DMS114 treated with DMSO at 0.1 percent for 48 hours (cell line): ENCODE measurements at regions not wholly inside any gene's neighbourhood (a gene's known extent, or its start where the extent isn't known, plus 50 kb on each side); places are given as distances from the start of the nearest gene placed in this dataset.

Source experiments
- DNase-seq: peaks from one replicate; lab custom pipeline; 2025; ENCODE audit not compliant: unreplicated experiment; lab: John Stamatoyannopoulos, UW

DNA sequence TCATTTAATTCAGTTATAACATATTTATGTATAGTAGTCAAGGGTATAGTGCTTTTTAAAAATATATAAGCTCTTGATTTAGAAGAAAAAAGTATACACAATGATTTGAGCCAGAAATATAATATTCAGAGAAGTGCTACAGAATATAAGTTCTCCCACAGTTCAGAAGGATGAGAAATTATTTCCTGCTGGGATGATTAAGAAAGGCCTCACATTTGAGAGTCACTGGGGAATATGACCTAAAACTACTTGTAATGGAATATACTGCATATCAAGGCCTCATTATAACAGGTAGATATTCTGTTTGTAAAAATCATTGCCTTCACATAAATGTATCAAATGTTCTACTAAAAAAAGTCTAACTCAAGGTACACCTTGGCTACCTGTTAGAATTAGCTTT is 203.5 kb downstream of the MBD2 start:
- no peak for DNase-seq

DNA sequence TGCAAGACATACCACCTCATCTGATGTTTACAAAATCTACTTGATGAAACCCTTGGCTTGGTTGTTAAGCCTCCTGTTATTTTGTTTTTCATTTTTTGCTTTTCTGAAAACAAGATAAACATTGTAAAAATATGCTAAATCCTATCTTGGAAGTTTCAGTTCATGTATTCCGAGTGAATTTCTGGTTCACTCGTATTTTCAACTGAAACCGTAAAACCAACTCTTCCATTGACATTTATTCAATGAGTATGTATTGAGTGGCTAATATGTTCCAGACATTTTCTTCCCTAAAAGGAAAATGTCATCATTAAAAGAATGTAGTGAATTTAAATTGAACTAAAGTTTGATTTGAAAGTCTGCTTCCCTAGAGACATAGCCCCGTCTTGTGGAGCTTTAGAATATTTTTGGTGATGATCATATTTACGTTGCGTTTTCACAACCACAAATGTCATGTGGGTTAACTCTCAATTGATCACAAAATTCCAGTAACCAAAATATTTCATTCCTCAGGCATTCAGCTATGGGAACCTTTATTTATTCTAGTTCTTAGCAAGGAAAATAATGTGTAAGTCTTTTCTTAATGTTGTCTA is 204.2 kb downstream of the MBD2 start:
- DNase-seq, result no peak

DNA sequence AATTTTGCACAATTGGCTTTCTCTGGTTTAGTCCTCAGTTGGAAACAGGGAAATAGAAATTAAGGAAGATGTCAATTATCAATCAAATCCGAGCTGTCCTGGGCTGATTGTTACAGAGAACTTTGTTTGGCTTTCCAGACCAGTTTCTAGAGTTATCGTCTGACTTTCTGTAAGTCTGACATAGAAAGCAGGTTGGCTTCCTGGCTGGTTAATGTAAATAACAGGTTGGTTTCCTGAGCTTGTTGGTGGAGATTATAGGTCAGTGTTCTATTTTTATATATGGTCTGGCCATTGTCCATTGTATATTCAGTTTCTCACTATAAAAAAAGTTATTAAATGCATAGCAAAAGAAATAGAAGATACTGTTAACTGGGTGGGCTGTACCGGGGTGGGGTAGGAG is 204.8 kb downstream of the MBD2 start:
- no peak for DNase-seq

DNA sequence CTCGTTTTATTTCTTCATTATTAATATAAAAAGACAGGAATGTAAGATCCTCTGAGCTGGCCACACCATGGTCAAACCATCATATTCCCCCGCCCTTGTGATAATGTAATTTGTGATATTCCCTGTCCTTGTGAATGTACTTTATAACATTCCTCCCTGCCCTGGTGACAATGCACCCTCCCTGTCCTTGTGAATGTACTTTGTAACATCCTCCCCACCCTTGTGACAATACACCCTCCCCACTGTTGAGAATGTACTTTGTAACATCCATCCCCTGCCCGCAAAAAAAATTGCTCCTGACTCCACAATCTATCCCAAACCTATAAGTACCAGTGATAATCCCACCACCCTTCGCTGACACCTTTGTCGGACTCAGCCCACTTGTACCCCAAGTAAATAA is 211.0 kb downstream of the MBD2 start:
- DNase-seq, result no peak

DNA sequence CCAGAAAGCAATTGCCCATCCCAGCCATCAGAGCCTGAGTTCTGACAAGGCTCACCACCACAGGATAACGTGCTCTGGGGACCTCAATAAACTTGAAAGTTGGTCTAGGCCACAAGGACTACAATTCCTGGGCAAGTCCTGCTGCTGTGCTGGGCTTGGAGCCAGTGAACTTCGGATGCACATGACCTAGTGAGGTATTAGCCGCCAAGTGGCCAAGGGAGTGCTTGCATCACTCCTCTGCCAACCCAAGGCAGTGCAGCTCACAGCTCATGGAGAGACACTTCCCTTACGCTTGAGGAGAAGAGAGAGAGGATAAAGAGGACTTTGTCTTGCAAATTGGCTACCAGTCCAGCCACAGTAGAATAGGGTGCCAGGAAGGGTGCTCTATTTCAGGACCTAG is 219.6 kb downstream of the MBD2 start:
- no peak for DNase-seq

DNA sequence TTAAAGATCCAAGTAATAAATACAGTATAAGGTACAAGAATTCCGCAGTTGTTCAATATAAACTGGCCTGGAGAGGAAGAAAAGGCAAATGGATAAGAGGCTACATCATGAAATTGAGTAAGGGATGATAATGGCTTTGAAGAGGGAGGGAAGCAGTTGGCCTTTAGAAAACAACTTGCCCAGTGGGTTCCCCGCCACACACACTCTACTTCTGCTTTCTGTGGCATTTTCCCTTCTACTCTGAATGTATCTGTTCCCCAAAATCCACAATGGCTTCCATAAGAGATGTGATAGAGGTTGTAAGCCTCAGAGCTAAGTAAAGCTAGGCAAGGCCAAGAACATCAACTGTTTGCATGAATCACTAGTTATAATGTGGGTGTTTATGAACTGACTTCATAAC is 221.3 kb downstream of the MBD2 start:
- DNase-seq, result no peak

DNA sequence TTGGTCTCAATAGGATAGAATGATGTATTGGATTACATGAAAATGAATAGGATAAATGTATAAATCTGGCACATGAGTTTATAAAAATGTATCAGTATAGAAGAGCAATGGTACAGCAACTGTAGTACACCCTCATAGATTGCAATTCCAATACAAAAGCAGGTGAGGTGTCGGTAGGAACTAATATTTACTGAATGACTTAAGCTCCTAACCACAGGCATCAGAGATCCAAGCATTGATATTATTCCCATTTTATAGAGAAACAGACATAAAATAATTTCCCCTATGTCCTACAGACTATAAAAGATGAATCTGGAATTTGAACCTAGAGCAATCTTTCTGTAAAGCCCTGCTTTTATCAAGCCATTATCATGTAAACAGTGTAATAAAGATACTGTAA is 227.4 kb downstream of the MBD2 start:
- no peak for DNase-seq

DNA sequence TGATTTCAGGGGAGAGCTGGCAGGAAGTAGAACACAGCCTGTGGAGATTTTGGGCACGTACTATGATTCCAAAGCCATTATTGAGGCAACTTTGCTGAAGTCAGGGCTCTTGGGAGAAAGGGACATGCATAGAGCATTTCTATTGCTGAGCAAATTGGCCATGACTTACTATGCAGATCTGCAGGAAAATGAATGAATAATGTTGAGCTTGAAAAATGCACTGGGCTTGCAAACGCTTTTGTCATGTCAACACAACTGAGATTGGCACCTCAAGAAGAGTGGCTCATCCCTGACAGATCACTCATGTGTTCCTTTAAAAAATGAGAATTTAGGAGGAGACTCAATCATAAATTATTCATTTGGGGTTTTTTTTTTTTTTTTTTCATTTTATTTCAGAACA is 230.5 kb downstream of the MBD2 start:
- no peak for DNase-seq

DNA sequence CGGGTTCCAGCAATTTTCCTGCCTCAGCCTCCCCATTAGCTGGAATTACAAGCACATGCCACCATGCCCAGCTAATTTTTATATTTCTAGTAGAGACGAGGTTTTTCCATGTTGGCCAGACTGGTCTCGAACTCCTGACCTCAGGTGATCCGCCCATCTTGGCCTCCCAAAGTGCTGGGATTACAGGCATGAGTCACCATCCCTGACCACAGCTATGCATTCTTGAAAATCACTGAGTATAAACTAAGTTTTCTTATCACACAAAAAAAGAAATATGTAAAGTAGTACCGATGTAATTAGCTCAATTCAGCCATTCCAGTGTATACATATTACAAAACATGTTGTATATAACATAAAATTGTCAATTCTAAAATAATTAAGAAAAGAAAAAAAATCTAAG is 232.7 kb downstream of the MBD2 start:
- DNase-seq, result no peak

DNA sequence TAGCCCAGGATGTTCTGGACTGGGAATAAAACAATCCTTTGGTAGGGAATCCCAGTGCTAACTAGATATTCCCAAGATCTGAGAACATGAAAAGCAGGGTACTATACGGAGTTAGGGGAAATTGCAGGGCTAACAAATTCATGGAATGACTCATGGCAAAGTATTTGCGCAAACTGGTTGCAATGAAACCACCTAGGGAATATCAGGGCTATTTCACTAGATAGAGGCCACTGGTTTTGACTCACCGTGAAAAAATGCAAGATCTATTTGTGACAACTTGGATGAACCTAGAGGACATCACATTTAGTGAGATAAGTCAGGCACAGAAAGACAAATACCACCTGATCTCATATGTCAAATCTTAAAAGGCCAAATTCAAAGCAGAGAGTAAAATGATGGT is 233.3 kb downstream of the MBD2 start:
- DNase-seq, result no peak

DNA sequence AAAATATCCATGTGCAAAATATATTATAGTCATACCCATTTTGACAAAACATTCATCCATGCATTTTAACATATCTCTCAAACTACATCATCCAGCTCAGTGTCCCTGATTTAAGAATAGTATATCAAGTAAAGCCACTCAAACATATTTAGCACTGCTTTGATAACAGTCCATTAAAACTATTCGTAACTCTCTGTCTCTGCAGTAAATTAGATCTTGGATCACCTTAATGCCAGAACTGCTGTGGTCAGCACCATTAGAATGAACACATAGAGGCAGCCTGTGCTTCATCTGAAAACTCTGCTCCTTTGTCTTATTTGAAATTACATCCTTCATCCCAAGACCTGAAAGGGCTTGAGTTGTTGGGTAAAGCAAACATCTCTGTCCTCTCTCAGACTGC is 234.0 kb downstream of the MBD2 start:
- no peak for DNase-seq

DNA sequence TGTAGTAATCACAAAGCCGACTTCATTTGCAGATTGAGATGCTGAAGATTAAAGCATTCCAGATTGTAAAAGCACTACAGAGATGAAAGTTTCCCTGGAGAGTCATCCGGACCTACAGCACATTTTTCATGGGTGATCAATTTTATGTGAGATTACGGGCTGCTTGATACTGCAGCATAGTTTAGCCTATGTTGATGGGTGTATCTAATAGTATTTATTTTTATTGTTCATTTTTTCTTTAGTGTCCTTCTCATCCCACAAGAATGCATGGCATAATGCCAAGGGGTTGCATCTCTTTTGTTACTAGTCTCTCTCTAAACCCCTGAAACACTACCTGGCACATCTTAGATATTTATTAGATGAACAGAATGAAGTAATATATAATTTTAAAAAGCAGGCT is 240.4 kb downstream of the MBD2 start:
- DNase-seq, result no peak

DNA sequence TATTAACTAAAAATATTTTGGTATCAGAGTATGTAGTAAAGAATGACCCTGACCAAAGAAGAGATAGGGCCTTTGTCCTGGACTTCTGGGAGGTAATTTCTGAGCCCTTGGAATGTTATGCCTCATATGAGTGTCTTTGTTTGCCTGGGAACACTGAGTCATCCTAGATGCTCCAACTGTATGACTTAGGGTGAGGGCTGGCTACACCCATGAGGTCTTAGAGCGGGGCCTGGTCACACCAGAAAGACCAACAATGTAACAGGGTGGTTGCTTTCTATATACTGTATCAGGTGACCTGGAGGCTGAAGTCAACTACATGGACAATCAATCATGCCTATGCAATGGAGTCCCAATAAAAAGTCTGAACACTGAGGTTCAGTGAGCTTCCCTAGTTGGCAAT is 253.1 kb downstream of the MBD2 start:
- no peak for DNase-seq

DNA sequence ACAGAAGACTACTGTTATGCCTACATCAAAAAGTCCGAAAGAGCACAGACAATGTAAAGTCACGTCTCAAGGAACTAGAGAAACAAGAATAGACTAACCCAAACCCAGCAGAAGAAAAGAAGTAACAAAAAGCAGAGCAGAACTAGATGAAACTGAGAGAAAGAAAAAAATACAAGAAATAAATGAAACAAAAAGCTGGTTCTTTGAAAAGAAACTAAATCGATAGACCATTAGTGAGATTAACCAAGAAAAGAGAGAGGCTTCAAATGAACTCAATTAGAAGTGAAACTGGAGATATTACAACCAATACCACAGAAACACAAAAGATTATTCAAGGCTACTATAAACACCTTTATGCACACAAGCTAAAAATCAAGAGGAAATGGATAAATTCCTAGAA is 271.8 kb downstream of the MBD2 start:
- DNase-seq, result no peak

DNA sequence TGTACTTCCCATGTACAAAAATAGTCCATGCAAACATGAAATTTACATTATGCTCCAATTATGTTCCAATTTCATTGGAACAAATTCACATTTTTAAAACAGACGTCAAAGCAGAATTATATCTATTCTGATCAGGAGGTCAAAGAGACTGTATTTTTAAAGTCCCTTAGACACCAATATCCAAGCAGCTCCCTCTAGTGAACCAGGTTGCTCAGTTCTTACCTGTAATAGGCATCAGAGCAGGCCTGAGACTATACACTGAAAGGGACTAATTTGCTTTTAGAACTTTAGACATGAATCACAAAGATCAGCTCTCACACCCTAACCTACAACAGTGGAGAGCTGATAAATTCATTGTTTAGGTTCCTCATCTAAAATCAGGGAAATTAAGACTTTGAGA is 273.9 kb downstream of the MBD2 start:
- no peak for DNase-seq

DNA sequence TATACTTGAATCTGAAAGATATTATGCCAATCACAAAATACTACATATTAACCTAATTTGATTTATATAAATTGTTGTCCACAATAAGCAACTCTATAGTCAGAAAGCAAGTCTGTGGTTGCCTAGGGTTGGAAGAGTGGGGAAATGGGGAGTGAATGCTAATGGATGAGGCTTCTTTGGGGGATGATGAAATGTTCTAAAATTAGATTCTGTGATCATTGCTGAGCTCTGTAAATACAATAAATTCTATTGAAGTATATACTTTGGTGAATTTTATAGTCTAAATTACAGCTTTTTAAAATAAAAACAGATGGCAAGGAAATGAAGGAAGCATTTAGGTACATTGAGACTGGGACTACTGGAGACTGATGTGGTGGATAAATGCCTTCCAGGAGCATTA is 275.5 kb downstream of the MBD2 start:
- no peak for DNase-seq

DNA sequence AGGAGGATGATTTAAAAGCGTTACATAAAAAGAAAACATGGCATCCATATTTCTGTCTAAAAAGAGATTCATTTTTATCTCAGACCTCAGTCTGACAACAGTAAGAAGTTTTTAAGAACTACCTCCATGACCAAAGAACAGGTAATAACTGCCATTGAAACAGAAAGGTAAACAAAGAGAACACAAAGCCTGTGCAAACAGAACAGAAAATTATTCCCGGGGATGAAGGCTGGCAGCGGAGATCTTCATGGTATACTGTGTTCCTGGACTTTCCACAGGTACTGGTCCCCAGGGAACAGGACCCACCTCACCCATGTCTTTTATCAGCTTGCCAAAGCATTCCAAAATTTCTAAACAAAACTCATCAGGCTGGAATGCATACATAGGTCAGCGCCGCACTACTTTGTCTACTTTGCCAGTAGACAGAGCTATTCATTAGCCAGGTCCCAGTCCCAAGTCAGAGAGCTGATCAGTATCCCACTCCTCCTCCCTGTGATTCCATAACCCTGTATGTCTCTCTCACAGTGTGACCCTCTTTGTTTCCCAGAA is 277.3 kb downstream of the MBD2 start:
- DNase-seq, result no peak

DNA sequence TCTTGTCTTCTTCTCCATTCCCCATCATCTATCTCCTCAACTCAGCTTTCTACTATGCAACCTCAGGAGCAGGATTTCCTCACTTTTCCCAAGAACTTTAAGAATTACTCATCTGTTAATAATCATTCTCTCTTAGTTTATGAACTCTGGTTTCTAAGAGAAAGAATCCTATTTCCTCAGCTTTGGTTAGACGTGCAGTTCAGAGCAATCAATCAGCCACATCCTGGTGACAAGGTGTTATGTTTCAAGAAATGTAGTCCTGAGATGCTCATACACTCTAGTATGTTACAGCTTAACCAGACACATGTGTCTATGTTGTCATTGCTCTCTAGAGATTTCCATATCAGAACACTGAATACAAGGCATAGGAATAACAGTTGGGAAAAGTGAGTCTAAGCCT is 277.9 kb downstream of the MBD2 start:
- DNase-seq, result no peak

DNA sequence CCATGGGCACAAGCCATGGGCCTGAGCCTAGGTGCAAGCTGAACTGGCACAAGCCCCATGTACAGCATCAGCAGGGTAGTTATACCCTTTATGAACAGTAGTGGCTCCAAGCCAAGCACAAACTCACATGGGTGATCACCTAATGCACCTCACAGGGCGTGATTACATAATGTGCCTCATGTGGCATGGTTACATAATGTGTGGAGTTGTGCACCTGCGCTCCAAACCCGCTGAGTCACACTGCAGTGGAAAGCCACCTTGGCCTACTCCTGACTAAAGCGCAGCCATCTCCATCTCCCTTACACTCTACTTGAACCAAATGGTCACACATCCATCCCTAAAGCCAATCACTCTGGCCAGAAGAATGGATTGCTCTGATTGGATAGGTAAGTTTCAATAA is 279.7 kb downstream of the MBD2 start:
- DNase-seq, result no peak

DNA sequence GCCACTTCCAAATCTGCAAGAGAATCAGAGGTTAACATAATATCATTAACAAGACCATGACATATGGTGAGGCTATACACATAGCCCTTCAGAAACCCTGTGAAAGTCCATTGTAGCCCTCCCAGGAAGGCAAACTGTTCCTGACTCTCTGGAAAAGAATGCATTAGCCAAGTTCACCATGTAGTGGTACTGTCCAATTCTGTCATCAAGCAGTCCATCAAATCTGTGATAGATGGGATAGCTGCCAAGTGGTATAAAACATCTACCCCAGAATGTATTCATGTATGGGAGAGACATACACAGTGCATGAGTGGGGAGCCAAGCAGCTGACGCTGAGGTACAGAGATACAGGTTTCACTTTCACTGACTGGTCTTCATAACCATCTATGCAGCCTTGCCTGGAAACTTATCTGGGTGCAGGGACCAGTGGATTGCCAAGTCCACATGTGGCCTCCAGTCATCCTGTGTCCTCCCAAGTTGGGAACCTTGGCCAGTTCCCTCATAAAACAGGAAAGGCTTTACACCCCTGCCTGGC is 281.1 kb downstream of the MBD2 start:
- DNase-seq, result no peak

DNA sequence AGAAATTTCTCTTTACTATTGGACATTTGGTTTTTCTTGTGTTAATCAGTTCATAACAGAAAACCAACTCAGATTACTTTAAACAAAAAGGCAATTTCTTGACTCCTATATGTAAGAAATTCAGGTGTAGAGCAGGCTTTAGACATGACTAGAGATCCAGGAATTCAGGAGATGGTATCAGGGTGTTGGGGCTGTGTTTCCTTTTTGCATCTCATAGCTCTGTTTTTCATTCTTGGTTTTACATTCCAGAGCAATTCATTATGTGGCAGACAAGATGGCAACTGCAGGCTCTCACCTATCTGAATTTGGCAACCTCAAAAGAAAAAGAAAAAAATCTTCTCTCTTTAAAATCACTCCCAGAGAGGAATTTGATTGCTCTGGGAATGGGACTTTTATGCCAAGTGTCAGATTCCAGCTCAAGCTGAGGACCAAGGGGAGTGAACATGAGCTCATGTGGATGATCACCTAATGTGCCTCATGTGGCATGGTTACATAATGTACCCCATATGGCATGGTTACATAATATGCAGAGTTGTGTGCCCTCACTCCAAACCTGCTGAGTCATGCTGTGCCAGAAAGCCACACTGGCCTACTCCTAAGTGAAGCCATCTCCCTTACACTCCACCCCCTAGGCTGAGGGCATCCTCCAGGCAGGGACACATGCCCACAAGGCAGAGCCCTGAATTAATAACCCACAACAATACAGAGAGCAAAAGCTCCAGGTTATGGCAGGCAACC is 282.7 kb downstream of the MBD2 start:
- DNase-seq, result no peak

DNA sequence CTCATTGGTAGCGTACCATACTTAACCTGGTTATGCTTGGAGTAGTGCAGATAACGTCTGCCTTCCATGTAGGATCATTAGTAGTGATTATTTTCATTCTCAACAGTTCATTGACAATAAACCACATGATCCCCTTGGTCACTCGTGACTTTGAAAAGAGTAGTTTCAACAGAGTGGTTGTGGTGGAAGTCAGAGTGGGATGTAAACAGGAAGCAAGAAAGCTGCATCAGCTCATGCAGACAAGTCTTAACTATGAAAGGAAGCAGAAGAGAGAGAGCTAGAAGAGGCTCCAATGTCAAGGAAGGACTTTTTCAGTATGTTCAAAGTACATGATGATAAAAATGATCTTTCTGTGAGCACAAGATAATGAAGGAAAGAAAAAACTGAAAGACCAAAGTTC is 287.4 kb downstream of the MBD2 start:
- no peak for DNase-seq

DNA sequence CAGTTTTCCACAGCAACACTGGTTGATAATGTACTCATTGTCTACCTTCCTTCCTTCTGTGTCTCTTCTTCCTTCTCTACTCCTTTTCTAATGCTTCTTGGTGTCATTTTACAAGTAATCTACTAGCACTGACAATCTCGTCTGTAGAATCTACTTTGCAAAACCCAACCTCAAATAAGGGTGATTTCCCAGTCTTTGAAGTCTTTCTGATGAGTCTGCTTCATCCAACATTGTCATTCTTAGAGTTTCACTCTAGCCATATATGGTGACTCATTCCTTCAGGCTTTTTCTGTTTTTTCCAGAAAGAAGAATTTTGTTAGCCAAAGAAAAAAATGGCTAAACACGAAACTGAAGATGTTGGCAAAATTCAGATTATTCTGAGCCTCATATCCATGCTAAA is 288.7 kb downstream of the MBD2 start:
- no peak for DNase-seq
